ENCODE measurements at regions not wholly inside any gene's neighbourhood (a gene's known extent, or its start where the extent isn't known, plus 50 kb on each side); places are given as distances from the start of the nearest gene placed in this dataset.

GRCh38 chr5:53790026-53790425 lies 229.6 kb downstream of the NDUFS4 start:
- TF ChIP-seq POLR2A (IDR thresholded peaks at IDR 0.05; ENCODE audit: low read length) = no peak
- TF ChIP-seq GATA1 (IDR thresholded peaks at IDR 0.05; ENCODE audit: low read depth, low read length) = no peak
